Aorta (tissue), 5 donors: ENCODE measurements at regions not wholly inside any gene's neighbourhood (a gene's known extent, or its start where the extent isn't known, plus 50 kb on each side); places are given as distances from the start of the nearest gene placed in this dataset.
A peak's percentile ranks its signal among the peaks of the same experiment; 100 is the strongest.
"Not testable (repeated sequence)": the region's sequence is repeated elsewhere in the genome, so short reads cannot be mapped to it uniquely, and the experiment has no call there.

ENCODE experiments used
- ATAC-seq: fragments of 200-7000 bp; cut with Tn5 transposase; one replicate; pipeline ENCODE4 v1.9.1; 2022; ENCODE audit warnings: moderate library complexity; ENCODE audit not compliant: low FRiP score
- DNase-seq, 2 donors: peaks; one replicate each; pipeline ENCODE4 v3.0.0-alpha.2; 2020
- H3K27ac ChIP-seq, 2 donors: one replicate each; pipeline ENCODE4 v1.5.1; 2013; ENCODE audit warnings: low read length in 2 of 2, mild to moderate bottlenecking in 2 of 2, moderate library complexity in 2 of 2, control low read depth in 1 of 2, inconsistent platforms in 1 of 2, low read depth in 1 of 2
- H3K27me3 ChIP-seq, 2 donors: one replicate each; pipeline ENCODE4 v1.6.1; 2013; ENCODE audit warnings: control low read depth in 1 of 2, low read length in 1 of 2, mild to moderate bottlenecking in 1 of 2, moderate library complexity in 1 of 2; ENCODE audit not compliant: insufficient read depth in 2 of 2, control insufficient read depth in 1 of 2
- H3K36me3 ChIP-seq, 2 donors: one replicate each; pipeline ENCODE4 v1.6.1; 2013; ENCODE audit warnings: control low read depth in 1 of 2, low read length in 1 of 2, mild to moderate bottlenecking in 1 of 2; ENCODE audit not compliant: insufficient read depth in 2 of 2, control insufficient read depth in 1 of 2
- H3K4me1 ChIP-seq, 2 donors: one replicate each; pipeline ENCODE4 v1.6.1; 2013; ENCODE audit warnings: low read length in 2 of 2, control low read depth in 1 of 2, mild to moderate bottlenecking in 1 of 2, moderate library complexity in 1 of 2; ENCODE audit not compliant: insufficient read depth in 2 of 2, control insufficient read depth in 1 of 2
- H3K4me3 ChIP-seq, 2 donors: one replicate each; pipeline ENCODE4 v1.5.1; 2013; ENCODE audit warnings: low read length in 2 of 2, control low read depth in 1 of 2, mild to moderate bottlenecking in 1 of 2
- H3K9me3 ChIP-seq: one replicate; pipeline ENCODE4 v1.6.1; 2013; ENCODE audit warnings: mild to moderate bottlenecking, low read length; ENCODE audit not compliant: control insufficient read depth
- WGBS, 2 donors: extraction: QIAGEN DNeasy Blood & Tissue Kit; methylation state at CpG; one replicate each; pipeline ENCODE4 v1.1.7; 2013; 5-methylcytosine and 5-hydroxymethylcytosine counted together
- intact Hi-C, 2 donors: fragments of 100-400 bp; cut with DNase I; formaldehyde crosslinking; loops; one replicate each; pipeline versions ENCODE4 v1.14.2 to v1.15.0; 2022
- donor health status: healthy with polysubstance abuse.
- donor health status: Bipolar disorder and iron deficiency.
- donor health status: DM: no; HTN: no; CAD: no.
- donor health status: DM: no; HTN: no; CAD: no.
- donor health status: DM: yes; HTN: yes; CAD: no.

- ATAC-seq (no peak), DNase-seq (no peak)
- Histone ChIP-seq H3K27ac (no peak overlapping the region), H3K4me3 (no peak overlapping the region), H3K4me1 (no peaks in the 10 kb centered on the region), H3K27me3 (no peaks in the 10 kb centered on the region), H3K9me3 (no peaks in the 10 kb centered on the region), H3K36me3 (no peaks in the 10 kb centered on the region)
- WGBS, 2 donors = 95 to 99% methylated on average over 3 of the region's 3 CpGs
- intact Hi-C loops = loop anchor here in 1 of 2 donors (10.0 kb wide), 1 partner anchor 116 kb away; no protein-coding TSS in a partner anchor
These were observed 216.8 kb downstream of the VAPA start for GRCh38 chr18:10130606-10131005.

DNA sequence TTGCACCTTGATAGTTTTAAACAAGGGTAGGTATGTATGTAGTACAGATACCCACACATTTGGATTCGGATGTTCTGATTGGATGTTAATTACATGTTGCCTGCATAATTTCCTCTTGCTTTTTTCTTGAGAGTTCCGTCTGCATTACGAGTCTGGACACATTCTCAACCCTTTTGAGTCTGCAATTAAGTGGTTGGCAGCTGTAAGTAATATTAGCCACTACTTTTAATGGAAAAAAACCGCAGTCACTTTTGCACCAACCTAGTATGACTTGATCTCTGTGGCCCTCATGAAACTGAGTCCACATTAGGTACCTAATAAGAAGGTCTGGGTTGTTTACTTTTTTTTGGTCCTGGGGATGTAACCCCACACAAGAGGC is 217.3 kb downstream of the VAPA start:
- no peaks in the 10 kb centered on the region for H3K4me1 ChIP-seq
- 80 to 85% methylated on average over 4 of the region's 4 CpGs for WGBS, 2 donors
- intact Hi-C loops = loop anchor here in 1 of 2 donors (10.0 kb wide), 1 partner anchor 116 kb away; no protein-coding TSS in a partner anchor
- H3K9me3 ChIP-seq = no peaks in the 10 kb centered on the region
- H3K4me3 ChIP-seq = no peak overlapping the region
- H3K27ac ChIP-seq = no peak overlapping the region
- no peaks in the 10 kb centered on the region for H3K36me3 ChIP-seq
- no peaks in the 10 kb centered on the region for H3K27me3 ChIP-seq
- no peak for ATAC-seq
- no peak for DNase-seq

- WGBS, 2 donors = 12% methylated on average over 48 of the region's 48 CpGs
- DNase-seq = no peak
- H3K36me3 ChIP-seq = no peaks in the 10 kb centered on the region
These were observed 217.9 kb downstream of the VAPA start for GRCh38 chr18:10131460-10132395.

GRCh38 chr18:10133516-10133915 is 219.7 kb downstream of the VAPA start:
- H3K36me3 ChIP-seq = no peaks in the 10 kb centered on the region
- no peaks in the 10 kb centered on the region for H3K9me3 ChIP-seq
- H3K27me3 ChIP-seq = no peaks in the 10 kb centered on the region
- DNase-seq (no peak), ATAC-seq (no peak)
- no peak overlapping the region for H3K27ac ChIP-seq
- H3K4me1 ChIP-seq = no peaks in the 10 kb centered on the region
- H3K4me3 ChIP-seq = no peak overlapping the region
- 94 to 97% methylated on average over 2 of the region's 2 CpGs for WGBS, 2 donors
- intact Hi-C loops = loop anchor here in 1 of 2 donors (10.0 kb wide), 1 partner anchor 119 kb away; no protein-coding TSS in a partner anchor

More at GRCh38 chr18:10131460-10132395, 217.9 kb downstream of the VAPA start:
- Histone ChIP-seq H3K4me3 (peak overlapping the region in 1 of 2 donors; percentile 19), H3K27me3 (no peaks in the 10 kb centered on the region), H3K27ac (no peak overlapping the region), H3K4me1 (no peaks in the 10 kb centered on the region), H3K9me3 (no peaks in the 10 kb centered on the region)
- intact Hi-C loops = loop anchor here in 1 of 2 donors (10.0 kb wide), 1 partner anchor 117 kb away; no protein-coding TSS in a partner anchor
- peak; percentile 56 for ATAC-seq

DNA sequence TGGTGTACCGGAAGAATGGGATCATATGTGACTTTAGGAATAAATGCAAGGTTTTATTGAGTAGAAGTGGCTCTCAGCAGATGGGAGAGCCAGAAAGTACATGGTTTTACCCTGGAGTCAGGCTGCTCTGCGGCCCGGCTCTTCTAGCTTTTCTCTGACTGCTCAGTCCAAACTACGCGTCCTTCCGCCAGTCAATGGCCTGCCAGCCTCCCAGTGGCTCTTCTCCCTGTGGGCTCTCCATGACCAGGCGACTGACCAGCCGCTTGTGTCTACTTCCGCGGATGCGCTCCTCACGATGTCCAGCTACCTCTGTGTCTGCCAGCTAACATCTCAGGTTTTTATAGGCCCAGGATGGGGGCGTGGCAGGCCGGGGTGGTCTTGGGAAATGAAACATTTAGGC is 220.4 kb downstream of the VAPA start:
- DNase-seq (no peak), ATAC-seq (no peak)
- H3K27ac ChIP-seq = no peak overlapping the region
- H3K4me1 ChIP-seq = no peaks in the 10 kb centered on the region
- WGBS, 2 donors = 94 to 96% methylated on average over 14 of the region's 14 CpGs
- H3K9me3 ChIP-seq = no peaks in the 10 kb centered on the region
- intact Hi-C loops = loop anchor here in 1 of 2 donors (10.0 kb wide), 1 partner anchor 119 kb away; no protein-coding TSS in a partner anchor
- H3K36me3 ChIP-seq = no peaks in the 10 kb centered on the region
- H3K27me3 ChIP-seq = no peaks in the 10 kb centered on the region
- no peak overlapping the region for H3K4me3 ChIP-seq

DNA sequence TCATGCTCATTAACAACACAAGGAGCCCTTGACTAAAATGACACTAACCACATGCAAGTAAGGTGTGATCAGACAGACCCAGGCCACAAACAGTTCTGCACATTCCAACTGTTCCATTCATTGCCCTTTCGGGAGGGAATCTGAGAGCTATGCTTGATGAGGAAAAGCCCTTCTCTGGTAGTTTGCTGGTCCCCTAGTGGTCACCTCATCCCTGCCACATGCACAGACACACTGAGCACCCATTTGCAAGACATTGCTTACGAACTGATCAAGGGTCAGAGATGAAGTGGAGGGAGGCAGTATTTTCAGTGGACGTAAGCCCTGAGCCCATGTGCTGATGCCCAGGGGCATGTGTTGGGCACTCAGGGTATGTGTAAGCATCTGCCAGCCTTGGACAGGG is 220.9 kb downstream of the VAPA start:
- WGBS, 2 donors = 94% methylated on average over 3 of the region's 3 CpGs
- H3K27me3 ChIP-seq, H3K36me3 ChIP-seq, H3K9me3 ChIP-seq, H3K4me1 ChIP-seq, H3K27ac ChIP-seq, DNase-seq, H3K4me3 ChIP-seq, ATAC-seq: not testable (repeated sequence)
- intact Hi-C loops = loop anchor here in 1 of 2 donors (10.0 kb wide), 1 partner anchor 120 kb away; no protein-coding TSS in a partner anchor

GRCh38 chr18:10135302-10135926 is 221.6 kb downstream of the VAPA start:
- intact Hi-C loops = loop anchor here in 1 of 2 donors (10.0 kb wide), 1 partner anchor 121 kb away; no protein-coding TSS in a partner anchor
- H3K36me3 ChIP-seq = no peaks in the 10 kb centered on the region
- no peak overlapping the region for H3K4me3 ChIP-seq
- DNase-seq (no peak), ATAC-seq (no peak)
- no peaks in the 10 kb centered on the region for H3K4me1 ChIP-seq
- H3K9me3 ChIP-seq = no peaks in the 10 kb centered on the region
- no peak overlapping the region for H3K27ac ChIP-seq
- H3K27me3 ChIP-seq = no peaks in the 10 kb centered on the region
- 61 to 65% methylated on average over 3 of the region's 3 CpGs for WGBS, 2 donors

DNA sequence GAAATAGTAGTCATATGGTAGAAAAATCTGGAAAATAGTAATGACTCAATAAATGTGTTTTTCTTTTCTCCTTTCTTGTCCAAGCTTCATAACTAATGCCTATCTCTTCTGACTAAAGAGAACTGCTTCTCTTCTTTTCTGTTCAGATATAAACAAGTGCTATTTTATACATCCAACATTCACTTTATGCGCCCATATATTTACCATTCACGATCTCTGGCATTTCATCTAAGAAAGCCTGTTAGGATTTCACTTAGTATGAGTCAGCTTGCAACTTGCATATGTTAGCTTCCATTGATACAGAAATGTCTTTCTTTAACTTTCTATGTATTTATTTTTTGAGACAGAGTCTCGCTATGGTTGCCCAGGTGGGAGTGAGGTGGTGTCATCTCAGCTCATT is 224.9 kb downstream of the VAPA start:
- no peaks in the 10 kb centered on the region for H3K4me1 ChIP-seq
- no peak overlapping the region for H3K27ac ChIP-seq
- H3K9me3 ChIP-seq = no peaks in the 10 kb centered on the region
- no peak overlapping the region for H3K4me3 ChIP-seq
- H3K36me3 ChIP-seq = no peaks in the 10 kb centered on the region
- no peaks in the 10 kb centered on the region for H3K27me3 ChIP-seq
- intact Hi-C loops = loop anchor here in 1 of 2 donors (10.0 kb wide), 1 partner anchor 124 kb away; no protein-coding TSS in a partner anchor
- DNase-seq (no peak), ATAC-seq (no peak)
- 92% methylated on average over 3 of the region's 3 CpGs for WGBS, 2 donors
